Stomach (tissue), 4 donors: ENCODE measurements at regions not wholly inside any gene's neighbourhood (a gene's known extent, or its start where the extent isn't known, plus 50 kb on each side); places are given as distances from the start of the nearest gene placed in this dataset.

Source experiments
- CTCF ChIP-seq, 7 experiments: fragments of 450-650 bp in 4 of 7; fragments of 200-600 bp in 3 of 7; sonication (generic) in 3 of 7; IDR thresholded peaks; one replicate each; pipeline ENCODE4 v1.5.1; 2016 to 2019; ENCODE audit warnings: antibody characterized with exemption in 7 of 7, control low read depth in 2 of 7, mild to moderate bottlenecking in 1 of 7
- EP300 ChIP-seq: sonication (generic); formaldehyde crosslinking; IDR thresholded peaks from one replicate; pipeline ENCODE4 v1.6.1; 2017; ENCODE audit warnings: antibody characterized with exemption
- POLR2A ChIP-seq, 4 donors: fragments of 450-650 bp; IDR thresholded peaks; one replicate each; pipeline ENCODE4 v1.6.1; 2016; ENCODE audit warnings: antibody characterized with exemption in 4 of 4, control low read depth in 2 of 4, mild to moderate bottlenecking in 1 of 4, moderate library complexity in 1 of 4
- POLR2AphosphoS5 ChIP-seq, 3 donors: sonication (generic); formaldehyde crosslinking; IDR thresholded peaks; one replicate each; pipeline ENCODE4 v1.6.1; 2016; ENCODE audit warnings: antibody characterized with exemption in 3 of 3

DNA sequence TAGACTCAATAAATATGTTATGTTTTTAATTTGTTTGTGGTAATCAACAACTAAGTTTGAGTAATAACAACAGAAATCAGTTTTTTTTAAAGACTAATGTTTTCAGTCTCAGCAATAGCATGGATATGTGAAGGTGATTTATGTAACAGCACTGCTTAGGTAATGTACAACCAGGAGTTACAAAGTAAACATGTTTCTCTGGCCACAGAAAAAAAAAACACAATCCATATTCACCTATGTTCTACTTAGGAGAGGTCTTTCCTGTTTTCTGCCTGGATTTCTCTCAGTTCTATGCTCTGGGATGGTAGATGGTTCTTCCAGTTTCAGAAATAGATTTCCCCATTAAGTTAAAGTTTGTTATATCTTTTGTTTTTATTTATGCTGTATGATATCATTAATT is 579.4 kb downstream of the SI start:
- TF ChIP-seq POLR2AphosphoS5 (IDR thresholded peaks at IDR 0.05): no peak
- TF ChIP-seq CTCF (IDR thresholded peaks at IDR 0.05): no peak
- TF ChIP-seq POLR2A (IDR thresholded peaks at IDR 0.05): no peak
- no peak for TF ChIP-seq EP300
